DMS153 treated with DMSO at 0.1 percent for 48 hours (cell line): ENCODE measurements at regions not wholly inside any gene's neighbourhood (a gene's known extent, or its start where the extent isn't known, plus 50 kb on each side); places are given as distances from the start of the nearest gene placed in this dataset.
"Not testable (repeated sequence)": the region's sequence is repeated elsewhere in the genome, so short reads cannot be mapped to it uniquely, and the experiment has no call there.

Experiments
- DNase-seq: peaks from one replicate; lab custom pipeline; 2025; ENCODE audit not compliant: unreplicated experiment; lab: John Stamatoyannopoulos, UW

- no peak for DNase-seq
These were observed 321.9 kb downstream of the GADD45G start for GRCh38 chr9:89926691-89927220.

DNA sequence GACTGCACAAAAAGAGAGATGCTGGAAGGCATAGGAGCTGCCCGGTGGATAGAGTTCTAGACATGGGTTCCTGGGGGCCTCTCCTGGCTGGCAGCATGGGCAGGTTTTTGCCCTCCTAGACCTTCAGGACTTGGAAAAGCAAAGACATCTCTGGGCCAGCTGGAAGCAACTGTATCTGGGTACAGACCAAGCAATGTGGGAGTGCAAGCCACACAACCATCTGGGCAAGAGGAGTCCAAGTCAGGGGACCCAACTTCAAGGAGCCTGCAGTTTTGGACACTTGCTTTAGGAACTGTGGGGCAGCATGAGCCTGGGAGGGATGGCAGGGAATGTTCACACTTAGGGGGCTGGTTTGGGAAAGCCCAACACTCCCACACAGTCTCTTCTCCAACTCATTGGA is 323.3 kb downstream of the GADD45G start:
- no peak for DNase-seq

GRCh38 chr9:89928521-89929275 is 323.9 kb downstream of the GADD45G start:
- DNase-seq: no peak

- no peak for DNase-seq
These were observed 324.5 kb downstream of the GADD45G start for GRCh38 chr9:89929315-89929672.

DNA sequence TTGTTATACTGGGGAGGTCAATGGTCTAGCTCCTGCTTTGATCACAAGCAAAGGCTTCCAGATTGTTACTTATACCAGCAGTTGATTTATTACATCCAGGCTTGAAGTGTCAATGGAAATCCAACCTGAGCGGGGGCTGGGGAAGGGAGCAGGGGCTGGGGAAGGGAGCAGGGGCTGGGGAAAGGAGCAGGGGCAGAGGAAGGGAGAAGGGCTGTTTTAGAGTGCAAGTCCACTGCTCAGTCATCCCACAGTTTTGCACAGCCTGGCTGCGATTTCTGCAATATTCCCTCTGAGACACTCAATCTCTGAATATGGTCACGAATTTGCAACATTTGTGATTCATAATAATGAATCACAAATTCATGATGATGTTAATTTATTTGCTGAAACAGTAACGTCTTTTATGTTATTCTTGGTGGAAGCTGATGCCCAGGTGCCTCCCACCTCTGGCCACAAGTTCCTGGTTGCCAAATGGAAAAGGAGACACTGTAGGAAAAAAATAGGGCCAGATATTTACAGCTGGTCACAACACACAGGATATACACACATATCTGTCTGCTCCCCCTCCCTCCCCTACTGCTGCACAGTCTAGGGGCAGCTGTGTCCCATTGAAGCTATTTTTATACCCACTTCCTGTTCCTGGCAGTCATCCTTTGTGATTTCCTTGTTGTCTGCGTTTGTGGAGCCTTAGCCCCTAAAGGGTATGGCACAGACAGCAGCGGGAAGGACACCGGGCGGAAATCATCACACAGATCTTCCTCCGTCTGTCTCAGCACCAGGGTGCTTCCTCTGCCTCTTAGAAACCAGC is 325.1 kb downstream of the GADD45G start:
- peak; percentile 90 for DNase-seq

DNA sequence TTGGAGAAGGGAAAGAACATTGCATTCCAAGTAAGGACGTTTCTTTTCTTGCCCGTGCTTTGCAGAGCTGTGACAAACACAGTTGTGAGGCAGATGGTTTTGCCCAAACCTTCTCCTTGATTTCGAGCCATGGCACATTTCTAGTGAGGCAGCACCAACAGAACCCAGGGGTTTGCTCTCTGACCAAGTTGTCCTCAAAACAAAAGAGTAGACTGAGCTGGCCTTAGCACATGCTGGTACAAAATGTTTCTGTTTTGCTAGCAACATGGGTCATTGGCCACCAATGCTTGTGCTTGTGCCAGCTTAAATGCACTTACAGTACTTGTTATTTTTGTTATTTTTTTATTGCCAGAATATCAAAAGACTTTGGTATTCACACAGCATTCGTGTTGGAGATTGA is 328.8 kb downstream of the GADD45G start:
- DNase-seq: no peak

- DNase-seq: peak; percentile 43
These were observed 330.3 kb downstream of the GADD45G start for GRCh38 chr9:89935115-89935514.

DNA sequence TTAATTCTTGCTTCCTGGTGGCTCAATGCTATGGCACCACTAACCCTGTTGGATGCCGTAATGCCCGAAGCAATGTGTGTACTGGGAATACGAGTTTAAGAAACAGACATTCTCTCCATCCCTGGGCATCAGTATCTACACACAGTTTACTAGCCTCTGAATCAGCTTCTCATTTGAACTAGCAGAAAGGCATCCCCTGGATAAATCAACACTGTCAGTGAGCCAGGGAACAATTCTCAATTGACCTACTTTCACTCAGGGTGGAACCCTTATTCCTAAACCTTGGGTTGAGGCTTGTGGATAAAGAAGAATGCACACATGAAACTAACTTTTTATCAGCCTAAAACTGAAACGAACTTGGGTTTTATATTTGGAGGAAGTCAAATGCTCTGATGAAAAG is 331.0 kb downstream of the GADD45G start:
- DNase-seq: no peak

GRCh38 chr9:89937051-89937450 is 332.2 kb downstream of the GADD45G start:
- no peak for DNase-seq

- DNase-seq: no peak
These were observed 334.4 kb downstream of the GADD45G start for GRCh38 chr9:89939181-89939580.

DNA sequence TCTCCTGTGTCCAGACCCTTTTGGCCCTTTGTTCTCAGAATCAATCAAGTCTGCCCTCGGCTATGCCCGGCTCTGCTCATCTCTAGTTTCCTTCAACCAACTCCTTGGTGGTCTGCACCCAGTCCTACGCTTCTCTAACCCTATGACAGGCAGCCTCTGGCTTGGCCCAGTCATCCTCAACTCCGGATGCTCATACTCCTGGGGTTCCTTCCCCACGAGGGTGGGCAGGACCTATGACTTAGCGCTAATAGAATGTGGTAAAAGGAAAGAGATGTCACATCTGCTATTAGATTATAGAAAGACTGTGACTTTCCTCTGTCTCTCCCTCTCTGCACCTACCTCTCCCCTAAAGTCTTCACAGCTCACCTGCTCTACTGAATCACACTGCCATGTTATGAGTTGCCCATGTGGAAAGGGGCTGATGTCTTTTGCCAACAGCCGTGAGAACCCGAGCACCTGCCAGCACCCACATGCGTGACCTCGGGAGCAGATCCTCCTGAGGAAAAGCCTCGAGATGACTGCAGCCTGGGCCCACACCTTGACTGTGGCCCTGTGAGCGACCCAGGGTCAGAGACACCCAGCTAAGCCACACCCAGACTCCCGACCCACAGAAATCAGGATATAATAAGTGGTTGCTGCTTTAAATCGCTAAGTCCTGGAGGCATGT is 334.9 kb downstream of the GADD45G start:
- DNase-seq: no peak

DNA sequence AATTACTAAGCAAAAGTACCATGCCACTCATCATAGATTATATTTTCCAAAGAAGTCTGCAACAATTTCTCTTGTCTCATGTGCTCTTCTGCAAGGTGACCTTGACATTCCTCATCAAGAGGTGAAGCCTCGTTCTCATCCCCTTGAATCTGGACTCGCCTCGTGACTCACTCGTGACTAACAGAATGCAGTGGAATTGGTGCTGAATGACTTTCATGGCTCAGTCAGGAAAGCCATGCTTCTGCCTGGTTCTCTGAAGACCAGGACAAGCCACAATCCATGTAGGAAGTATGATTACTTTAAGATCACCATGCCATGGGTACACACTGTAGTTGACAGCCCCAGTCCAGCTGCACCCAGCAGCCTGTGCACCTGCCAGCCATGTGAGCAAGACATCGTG is 335.8 kb downstream of the GADD45G start:
- no peak for DNase-seq

- no peak for DNase-seq
These were observed 337.1 kb downstream of the GADD45G start for GRCh38 chr9:89941875-89942274.

DNA sequence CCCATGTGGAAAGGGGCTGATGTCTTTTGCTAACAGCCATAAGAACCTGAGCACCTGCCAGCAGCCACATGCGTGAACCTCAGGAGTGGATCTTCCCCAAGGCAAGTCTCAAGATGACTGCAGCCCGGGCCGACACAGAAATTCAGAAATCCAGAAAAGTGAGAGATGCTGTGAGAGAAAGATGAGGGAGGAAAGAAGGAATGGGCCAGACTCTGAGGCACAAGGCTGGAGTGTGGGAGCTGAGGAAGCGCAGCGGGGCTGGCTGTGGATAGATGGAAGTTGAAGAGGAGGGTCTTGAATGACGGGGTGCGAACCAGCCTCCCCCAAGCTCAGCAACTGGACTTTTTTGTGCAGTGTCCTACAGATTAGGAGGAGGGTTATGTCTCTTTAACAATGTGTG is 337.8 kb downstream of the GADD45G start:
- no peak for DNase-seq

DNA sequence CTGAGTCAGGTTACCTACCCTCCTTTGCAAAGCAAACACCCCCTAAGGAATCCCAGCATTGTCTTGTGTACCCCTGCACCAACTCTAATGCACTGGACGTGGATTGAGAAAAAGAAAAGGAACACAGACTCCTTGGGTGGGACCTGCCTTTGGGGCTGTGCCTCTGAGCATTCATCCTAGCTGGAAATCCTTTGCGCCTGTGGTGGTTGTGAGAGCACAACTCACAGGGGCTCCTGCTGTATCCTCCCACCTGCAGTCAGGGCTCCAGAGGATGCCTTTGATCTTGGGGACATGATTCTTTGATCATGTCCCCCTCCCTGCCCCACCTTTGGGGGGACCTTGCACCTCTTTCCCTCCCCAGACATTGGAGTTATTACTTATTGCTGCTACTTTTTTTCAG is 338.5 kb downstream of the GADD45G start:
- DNase-seq: no peak

DNA sequence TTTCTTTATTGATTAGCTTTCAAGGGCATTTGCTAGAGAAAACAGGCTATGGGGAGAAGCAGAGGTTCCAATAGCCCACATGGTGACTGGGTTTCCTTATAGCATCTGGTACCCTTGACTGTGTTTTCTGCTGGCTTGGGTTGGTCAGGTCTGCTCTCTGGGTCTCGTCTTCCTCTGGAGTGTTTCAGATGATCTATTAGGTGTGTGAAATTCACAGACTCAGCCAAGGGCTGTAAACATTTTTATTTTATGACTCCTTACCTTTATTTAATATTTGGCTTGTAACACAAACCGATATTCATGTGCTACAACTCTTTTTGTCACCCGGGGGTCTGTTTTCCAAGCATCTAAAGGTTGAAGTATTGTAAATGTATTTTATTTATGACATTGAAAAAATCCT is 338.9 kb downstream of the GADD45G start:
- DNase-seq: no peak

GRCh38 chr9:89945133-89945532 is 340.3 kb downstream of the GADD45G start:
- no peak for DNase-seq

GRCh38 chr9:89946741-89947140 is 341.9 kb downstream of the GADD45G start:
- DNase-seq: no peak

DNA sequence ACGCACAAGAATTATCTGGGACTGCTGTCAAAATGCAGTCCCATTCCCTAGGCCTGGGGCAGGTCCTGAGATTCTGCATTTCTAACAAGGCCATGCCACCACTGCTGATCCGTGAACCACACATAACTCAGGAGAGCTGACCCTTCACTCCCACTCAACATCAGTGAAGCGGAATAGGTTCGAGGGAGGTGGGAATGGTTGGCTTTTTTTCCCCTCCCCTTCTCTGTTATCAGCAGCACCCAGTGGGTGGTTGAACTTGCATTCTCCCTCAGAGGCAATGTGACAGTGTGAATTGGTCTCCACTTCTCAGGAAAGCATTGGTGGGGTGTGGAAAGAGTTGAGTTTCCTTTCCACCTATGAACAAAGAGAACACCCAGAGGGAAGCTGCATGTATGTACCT is 344.3 kb downstream of the GADD45G start:
- DNase-seq: no peak

GRCh38 chr9:89951675-89952074 is 346.9 kb downstream of the GADD45G start:
- no peak for DNase-seq

- DNase-seq: no peak
These were observed 347.6 kb downstream of the GADD45G start for GRCh38 chr9:89952401-89952800.

GRCh38 chr9:89953263-89953662 is 348.5 kb downstream of the GADD45G start:
- not testable (repeated sequence) for DNase-seq
